ENCODE measurements at regions not wholly inside any gene's neighbourhood (a gene's known extent, or its start where the extent isn't known, plus 50 kb on each side); places are given as distances from the start of the nearest gene placed in this dataset.

DNA sequence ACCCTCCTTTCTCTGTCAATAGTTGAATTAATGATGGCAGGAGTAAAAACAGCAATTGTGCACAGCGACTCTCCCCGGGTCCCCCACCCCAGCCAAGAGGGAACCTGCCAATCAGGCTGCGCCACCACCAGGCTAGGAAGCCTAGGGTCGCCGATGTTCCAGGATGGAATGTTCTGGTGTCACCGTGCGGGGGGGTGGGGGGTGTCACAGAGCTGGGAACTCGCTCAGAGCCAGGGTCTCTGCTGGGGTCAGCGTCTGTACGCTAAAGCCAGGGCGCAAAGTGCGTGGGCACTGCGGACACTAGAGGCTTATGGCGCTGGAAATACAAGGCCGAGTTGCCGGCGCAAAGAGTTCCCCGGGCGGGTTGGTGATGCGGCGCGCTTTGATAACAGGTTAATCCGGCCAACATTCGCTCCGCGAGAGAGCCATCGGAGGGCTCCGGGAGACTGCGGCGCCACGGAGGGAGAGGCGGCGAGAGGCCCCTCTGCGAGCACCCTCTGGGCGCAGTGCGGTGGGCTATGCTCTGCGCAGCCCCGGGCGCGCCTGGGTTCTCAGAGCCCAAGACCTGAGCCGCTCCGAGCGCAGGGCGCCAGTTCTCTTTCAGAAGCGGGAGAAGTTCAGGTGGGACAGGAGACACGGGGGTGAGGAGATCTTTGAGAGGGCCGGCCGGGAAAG lies 192.3 kb downstream of the EMX2 start:
- DNase-seq (ENCODE audit: low spot score) = no peak
- in situ Hi-C loops (cut with HindIII; ENCODE audit: low sequenced_read_pairs) = no loop called here

DNA sequence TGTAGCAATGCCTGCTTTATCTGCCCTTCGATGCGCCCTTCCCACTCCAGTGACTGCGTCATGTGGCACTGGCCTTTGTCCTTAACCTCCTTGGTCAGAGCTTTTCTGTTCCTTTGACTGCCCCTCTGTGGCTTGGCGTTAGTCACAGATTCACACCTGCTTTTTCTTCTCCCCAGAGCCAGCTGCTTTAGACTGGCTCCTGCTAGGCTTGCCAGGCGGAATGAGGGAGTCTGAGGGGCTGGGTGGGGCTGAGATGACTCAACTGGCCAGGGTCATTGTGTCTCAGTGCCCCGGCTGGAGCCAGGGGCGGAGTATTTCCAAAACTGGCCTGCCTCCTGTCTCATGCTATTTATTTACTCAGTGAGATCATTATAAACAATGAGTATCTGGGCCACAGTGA lies 194.1 kb downstream of the EMX2 start:
- in situ Hi-C loops (cut with HindIII; ENCODE audit: low sequenced_read_pairs) = no loop called here
- no peak for DNase-seq (ENCODE audit: low spot score)

GRCh38 chr10:117740088-117740487 lies 197.5 kb downstream of the EMX2 start:
- no peak for DNase-seq (ENCODE audit: low spot score)
- in situ Hi-C loops (cut with HindIII; ENCODE audit: low sequenced_read_pairs) = no loop called here

DNA sequence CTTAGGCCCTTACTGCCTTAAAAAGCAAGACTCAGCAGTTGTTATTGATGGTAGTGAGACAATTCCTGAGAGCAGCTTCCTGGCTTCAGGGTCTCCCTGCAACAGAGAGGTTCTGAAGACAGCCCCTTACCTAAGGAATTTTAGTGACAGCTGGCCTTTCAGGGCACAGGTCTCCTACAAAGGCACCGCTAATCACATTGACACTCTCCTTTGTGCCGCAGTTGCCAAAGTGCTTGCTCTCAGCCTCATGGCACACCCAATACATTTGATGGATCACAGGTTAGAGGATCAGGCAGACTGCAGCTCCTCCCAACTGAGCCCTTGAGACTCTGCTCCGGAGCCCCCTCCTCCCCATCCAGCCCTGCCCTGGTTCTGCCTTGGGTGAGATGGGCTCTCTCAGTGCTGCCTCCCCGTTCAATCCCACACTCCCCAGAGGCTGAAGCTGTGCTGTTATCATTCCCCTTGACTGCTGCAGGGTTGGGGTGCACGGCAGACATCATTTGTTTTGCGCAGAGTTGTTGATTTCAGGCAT lies 198.2 kb downstream of the EMX2 start:
- in situ Hi-C loops (cut with HindIII; ENCODE audit: low sequenced_read_pairs) = no loop called here
- no peak for DNase-seq (ENCODE audit: low spot score)

- in situ Hi-C loops (cut with HindIII; ENCODE audit: low sequenced_read_pairs) = no loop called here
These were observed 199.0 kb downstream of the EMX2 start for GRCh38 chr10:117741524-117741923.

DNA sequence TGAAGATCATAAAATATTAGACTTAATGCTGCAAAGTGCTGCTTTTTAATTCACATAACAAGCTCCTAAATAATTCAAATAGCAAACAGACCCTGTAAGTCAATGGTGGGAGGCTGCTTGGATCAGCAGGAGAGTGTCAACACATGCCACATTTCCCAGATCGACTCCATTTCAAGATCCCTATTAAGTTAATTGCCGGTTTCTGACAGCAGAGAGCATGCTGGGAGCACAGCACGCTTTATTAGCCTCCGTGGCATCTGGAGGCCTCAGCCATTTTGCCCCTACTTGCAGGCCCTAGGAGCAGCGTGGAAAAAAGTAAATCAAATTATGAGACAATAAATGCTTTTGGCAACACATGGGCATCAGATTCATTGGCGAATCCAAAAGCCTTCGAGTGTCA lies 201.0 kb downstream of the EMX2 start:
- in situ Hi-C loops (cut with HindIII; ENCODE audit: low sequenced_read_pairs) = no loop called here
- no peak for DNase-seq (ENCODE audit: low spot score)

More at GRCh38 chr10:117741524-117741923, 199.0 kb downstream of the EMX2 start:
- DNase-seq (ENCODE audit: low spot score) = no peak

- in situ Hi-C loops (cut with HindIII; ENCODE audit: low sequenced_read_pairs) = no loop called here
- no peak for DNase-seq (ENCODE audit: low spot score)
These were observed 202.8 kb downstream of the EMX2 start for GRCh38 chr10:117745301-117745700.

GRCh38 chr10:117746541-117747448 lies 204.2 kb downstream of the EMX2 start:
- in situ Hi-C loops (cut with HindIII; ENCODE audit: low sequenced_read_pairs) = no loop called here
- DNase-seq (ENCODE audit: low spot score) = no peak

DNA sequence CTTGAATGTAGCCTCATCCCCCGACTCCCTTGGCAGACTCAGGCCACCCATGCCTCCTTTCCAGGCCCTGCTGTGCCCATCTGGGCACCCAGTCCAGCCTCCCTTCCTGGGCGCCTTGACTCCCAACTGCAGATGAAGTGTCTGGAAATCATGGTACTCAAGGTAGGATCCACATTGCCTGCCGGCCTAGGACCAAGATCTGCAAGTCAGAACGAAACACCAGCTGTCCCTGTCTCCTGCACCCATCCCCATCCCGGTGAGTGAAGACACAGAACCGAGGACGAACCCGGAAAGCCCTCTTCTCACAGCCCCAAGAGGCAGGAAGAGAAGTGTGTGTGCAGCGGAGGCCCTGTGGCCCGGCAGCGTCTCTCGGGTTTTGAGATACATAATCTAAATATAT lies 205.1 kb downstream of the EMX2 start:
- in situ Hi-C loops (cut with HindIII; ENCODE audit: low sequenced_read_pairs) = no loop called here
- DNase-seq (ENCODE audit: low spot score) = no peak

DNA sequence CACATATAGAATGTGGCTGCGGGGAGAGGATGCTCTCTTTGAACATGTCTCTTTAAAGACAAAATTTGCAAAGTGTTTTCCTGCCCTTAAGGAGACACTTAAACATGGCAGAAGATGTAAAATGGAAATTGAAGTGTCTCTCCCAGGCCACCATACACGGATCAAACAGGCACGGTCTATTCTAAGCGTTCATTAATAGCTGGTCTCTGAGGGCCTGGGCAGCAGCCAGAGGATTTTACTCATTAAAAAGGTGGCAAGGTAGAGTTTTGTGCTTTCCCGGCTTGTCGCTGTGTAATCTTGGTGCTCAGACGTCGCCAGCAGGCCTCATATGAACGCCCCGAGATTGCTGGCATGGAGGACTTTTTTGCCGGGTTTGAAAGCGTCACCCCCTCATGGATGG lies 205.5 kb downstream of the EMX2 start:
- no peak for DNase-seq (ENCODE audit: low spot score)
- in situ Hi-C loops (cut with HindIII; ENCODE audit: low sequenced_read_pairs) = no loop called here

DNA sequence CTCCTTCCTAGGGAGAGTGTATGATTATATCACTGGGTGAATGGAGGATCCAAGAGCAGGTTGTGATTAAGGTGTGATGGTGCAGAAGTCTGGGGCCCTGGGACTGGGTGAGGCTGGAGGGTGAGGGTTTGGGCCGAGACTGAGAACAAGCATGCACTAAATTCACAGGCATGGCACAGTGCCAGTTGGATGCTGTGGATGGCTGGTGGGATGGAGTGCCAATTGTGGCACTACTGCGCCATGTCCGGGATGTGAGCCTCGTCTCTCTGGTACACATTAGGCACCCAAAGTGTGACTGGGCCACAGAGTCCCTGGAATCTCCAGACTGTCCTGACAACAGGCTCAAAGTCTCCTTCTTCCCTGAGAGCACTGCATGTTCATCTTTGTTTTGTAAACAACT lies 208.1 kb downstream of the EMX2 start:
- in situ Hi-C loops (cut with HindIII; ENCODE audit: low sequenced_read_pairs) = no loop called here
- DNase-seq (ENCODE audit: low spot score) = no peak

DNA sequence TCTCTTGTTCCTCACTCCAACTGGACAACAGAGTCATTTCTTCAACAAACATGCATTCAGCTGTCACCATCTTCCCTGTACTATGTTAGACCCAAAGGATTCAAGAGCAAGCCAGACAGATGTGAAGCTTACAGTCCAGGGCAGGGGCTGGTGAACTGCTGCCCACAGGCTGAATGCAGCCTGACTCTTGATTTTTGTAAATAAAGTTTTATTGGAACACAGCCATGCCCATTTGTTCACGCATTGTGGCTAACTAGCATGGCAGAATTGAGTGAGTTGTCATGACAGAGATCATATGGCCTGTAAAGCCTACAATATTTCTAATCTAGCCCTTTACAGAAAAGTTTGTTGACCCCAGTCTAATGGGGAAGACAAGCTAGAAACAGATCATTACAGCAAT lies 208.7 kb downstream of the EMX2 start:
- in situ Hi-C loops (cut with HindIII; ENCODE audit: low sequenced_read_pairs) = no loop called here
- no peak for DNase-seq (ENCODE audit: low spot score)

- DNase-seq (ENCODE audit: low spot score) = no peak
- in situ Hi-C loops (cut with HindIII; ENCODE audit: low sequenced_read_pairs) = no loop called here
These were observed 209.6 kb downstream of the EMX2 start for GRCh38 chr10:117752103-117752502.

DNA sequence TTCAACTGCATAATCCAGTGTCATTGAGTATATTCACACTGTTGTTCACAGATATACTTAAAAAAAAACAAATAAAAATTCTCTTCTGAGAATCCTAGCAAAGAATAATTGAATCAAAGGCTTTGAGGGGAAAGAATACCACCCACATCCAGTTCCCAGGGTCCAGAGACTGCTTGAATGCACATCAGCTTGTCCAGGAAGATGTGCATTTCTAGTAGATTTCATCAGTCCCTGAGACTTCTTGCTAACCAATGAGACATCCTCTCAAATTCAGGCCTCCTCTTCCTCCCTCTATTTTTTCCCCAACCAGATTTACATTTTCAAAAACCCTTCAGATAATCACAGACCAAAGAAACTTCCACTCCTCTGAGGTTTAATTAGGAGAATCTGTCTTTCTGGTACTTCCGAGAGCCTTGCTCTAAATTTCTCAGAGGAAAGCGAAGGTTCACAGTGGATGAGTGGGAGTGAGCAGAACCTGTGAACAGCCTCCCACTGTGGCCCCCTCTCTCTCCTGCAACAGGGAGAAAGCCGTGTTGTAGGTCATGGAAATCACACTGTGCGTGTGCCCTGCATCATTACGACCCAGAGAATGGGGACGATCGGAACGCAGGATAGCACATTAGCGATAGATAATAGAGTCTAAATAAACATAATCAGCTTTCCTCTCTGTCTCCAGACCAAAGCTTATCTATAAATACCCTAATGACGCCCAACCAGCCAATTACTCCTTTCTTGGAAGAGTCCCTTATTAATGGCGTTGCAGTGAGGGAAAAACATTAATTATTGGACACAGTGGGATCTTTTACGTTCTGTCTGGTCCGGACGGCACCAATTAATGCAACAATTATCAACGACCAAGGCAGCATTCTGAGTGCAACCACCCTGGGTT lies 212.5 kb downstream of the EMX2 start:
- no peak for DNase-seq (ENCODE audit: low spot score)
- in situ Hi-C loops (cut with HindIII; ENCODE audit: low sequenced_read_pairs) = no loop called here

GRCh38 chr10:117755659-117756014 lies 213.1 kb downstream of the EMX2 start:
- in situ Hi-C loops (cut with HindIII; ENCODE audit: low sequenced_read_pairs) = no loop called here
- DNase-seq (ENCODE audit: low spot score) = no peak

DNA sequence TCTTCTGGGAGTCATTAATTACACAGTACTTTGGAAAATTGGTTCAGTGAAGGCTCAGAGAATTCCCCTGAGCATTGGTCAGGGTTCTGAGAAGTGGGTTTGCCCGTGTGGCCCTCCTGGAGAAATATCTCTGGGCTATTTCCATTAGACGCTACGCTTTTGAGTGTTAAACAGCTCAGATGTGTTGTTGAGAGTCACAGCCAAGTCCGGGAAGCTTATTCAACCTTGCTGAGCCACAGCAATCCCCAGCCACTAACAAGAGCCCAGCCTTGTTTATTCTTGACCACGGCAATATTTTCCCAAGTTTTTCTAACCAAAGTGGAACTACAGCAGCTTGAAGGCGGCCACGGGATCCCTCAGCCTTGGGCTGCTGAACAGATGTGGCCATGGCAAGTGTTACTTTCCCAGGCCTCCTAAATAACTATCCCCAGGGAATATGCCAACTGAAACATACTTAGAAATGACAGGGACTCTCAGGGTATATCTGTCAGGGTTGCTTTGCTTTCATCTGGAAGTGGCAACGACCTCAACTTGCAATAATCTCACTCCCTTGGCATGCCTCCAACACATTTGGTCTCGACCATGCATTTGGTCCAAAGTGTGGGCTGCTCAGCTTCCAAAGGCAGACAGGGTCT lies 214.7 kb downstream of the EMX2 start:
- DNase-seq (ENCODE audit: low spot score) = no peak
- in situ Hi-C loops (cut with HindIII; ENCODE audit: low sequenced_read_pairs) = no loop called here

GRCh38 chr10:117759266-117759665 lies 216.7 kb downstream of the EMX2 start:
- DNase-seq (ENCODE audit: low spot score) = no peak
- in situ Hi-C loops (cut with HindIII; ENCODE audit: low sequenced_read_pairs) = no loop called here

- DNase-seq (ENCODE audit: low spot score) = no peak
These were observed 219.1 kb downstream of the EMX2 start for GRCh38 chr10:117761695-117762094.

DNA sequence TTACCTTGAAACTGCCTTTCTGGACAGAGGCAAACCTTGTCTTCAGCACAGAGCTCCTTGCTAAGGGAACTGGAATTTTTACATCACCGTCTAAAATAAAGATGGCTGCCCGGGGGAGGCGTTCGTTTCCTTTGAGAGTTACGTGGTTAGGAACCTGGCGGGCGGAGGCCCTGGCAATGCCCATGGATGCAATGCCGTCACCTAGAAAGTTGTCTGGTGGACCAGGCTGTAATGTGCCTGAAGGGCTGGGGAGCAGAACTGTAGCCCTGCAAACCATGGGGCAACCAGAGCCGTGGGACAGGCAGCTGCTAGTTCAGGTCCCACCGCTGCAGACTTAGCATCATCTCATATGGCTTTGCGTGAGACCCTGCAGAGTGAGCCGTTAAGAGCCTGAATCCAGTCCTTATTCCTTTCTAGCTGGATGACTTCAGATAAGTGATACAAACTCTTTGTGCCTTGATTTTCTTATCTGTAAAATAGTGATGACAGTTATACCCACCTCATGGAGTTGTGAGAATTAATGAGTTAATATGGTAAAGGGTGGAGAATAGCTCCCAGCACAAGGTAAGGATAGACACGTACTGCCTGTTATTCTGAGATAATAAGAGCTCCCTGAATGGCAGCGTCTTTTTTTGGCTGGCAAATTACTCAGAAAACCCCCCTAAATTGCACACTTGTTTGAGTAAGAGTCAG lies 219.7 kb downstream of the EMX2 start:
- in situ Hi-C loops (cut with HindIII; ENCODE audit: low sequenced_read_pairs) = no loop called here
- no peak for DNase-seq (ENCODE audit: low spot score)

More at GRCh38 chr10:117761695-117762094, 219.1 kb downstream of the EMX2 start:
- in situ Hi-C loops (cut with HindIII; ENCODE audit: low sequenced_read_pairs) = no loop called here

Measured in G401 (cell line).